ENCODE measurements at regions not wholly inside any gene's neighbourhood (a gene's known extent, or its start where the extent isn't known, plus 50 kb on each side); places are given as distances from the start of the nearest gene placed in this dataset.

- TF ChIP-seq, protein P1, sequence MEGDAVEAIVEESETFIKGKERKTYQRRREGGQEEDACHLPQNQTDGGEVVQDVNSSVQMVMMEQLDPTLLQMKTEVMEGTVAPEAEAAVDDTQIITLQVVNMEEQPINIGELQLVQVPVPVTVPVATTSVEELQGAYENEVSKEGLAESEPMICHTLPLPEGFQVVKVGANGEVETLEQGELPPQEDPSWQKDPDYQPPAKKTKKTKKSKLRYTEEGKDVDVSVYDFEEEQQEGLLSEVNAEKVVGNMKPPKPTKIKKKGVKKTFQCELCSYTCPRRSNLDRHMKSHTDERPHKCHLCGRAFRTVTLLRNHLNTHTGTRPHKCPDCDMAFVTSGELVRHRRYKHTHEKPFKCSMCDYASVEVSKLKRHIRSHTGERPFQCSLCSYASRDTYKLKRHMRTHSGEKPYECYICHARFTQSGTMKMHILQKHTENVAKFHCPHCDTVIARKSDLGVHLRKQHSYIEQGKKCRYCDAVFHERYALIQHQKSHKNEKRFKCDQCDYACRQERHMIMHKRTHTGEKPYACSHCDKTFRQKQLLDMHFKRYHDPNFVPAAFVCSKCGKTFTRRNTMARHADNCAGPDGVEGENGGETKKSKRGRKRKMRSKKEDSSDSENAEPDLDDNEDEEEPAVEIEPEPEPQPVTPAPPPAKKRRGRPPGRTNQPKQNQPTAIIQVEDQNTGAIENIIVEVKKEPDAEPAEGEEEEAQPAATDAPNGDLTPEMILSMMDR (IDR thresholded peaks at IDR 0.05 in 2 of 3, conservative IDR thresholded peaks at IDR 0.05 in 1 of 3; ENCODE audit: control insufficient read depth in 2 of 3, extremely low read depth in 1 of 3, insufficient read depth in 1 of 3, low read depth in 3 of 3, low read length in 3 of 3), result no peak
- TF ChIP-seq USF1 (IDR thresholded peaks at IDR 0.05; ENCODE audit: borderline replicate concordance, extremely low read length, insufficient read depth, low read depth, low read length) (no peak), JUNB (IDR thresholded peaks at IDR 0.05) (no peak), MXI1 (IDR thresholded peaks at IDR 0.05; ENCODE audit: low read depth, low read length) (no peak), RB1 (IDR thresholded peaks at IDR 0.05; ENCODE audit: borderline replicate concordance) (no peak), ATF7 (IDR thresholded peaks at IDR 0.05; ENCODE audit: low read depth) (no peak), HDAC6 (IDR thresholded peaks at IDR 0.05; ENCODE audit: unreplicated experiment) (no peak), POLR2A (IDR thresholded peaks at IDR 0.05; ENCODE audit: low read depth, low read length) (no peak), CHD1 (IDR thresholded peaks at IDR 0.05; ENCODE audit: low read depth, low read length) (no peak), NR2C2 (IDR thresholded peaks at IDR 0.05; ENCODE audit: borderline replicate concordance, control insufficient read depth, insufficient read length, low read depth) (no peak), MYC (IDR thresholded peaks at IDR 0.05; ENCODE audit: insufficient read depth, insufficient read length, insufficient replicate concordance, low read length, severe bottlenecking) (no peak), ZNF274 (IDR thresholded peaks at IDR 0.05; ENCODE audit: insufficient read depth, insufficient read length) (no peak), IKZF2 (IDR thresholded peaks at IDR 0.05) (no peak)
Observed at GRCh38 chr5:133750856-133751255, 138.5 kb upstream of the FSTL4 start.
